HFF-Myc (cell line): ENCODE measurements at regions not wholly inside any gene's neighbourhood (a gene's known extent, or its start where the extent isn't known, plus 50 kb on each side); places are given as distances from the start of the nearest gene placed in this dataset.
"Not testable (repeated sequence)": the region's sequence is repeated elsewhere in the genome, so short reads cannot be mapped to it uniquely, and the experiment has no call there.

Experiments
- DNase-seq: peaks from one replicate; pipeline ENCODE4 v3.0.0-alpha.2; 2011; ENCODE audit warnings: low read depth; ENCODE audit errors: extremely low read depth
- H3K4me3 ChIP-seq: replicated peaks from 2 replicates; pipeline ENCODE4 v1.5.1; 2011; ENCODE audit warnings: low read depth, mild to moderate bottlenecking, control low read depth, low read length
- CTCF ChIP-seq: IDR thresholded peaks from 2 replicates; pipeline ENCODE4 v1.5.1; 2012; ENCODE audit warnings: mild to moderate bottlenecking, low read depth, low read length, control low read depth; ENCODE audit errors: missing control alignments

- H3K4me3 ChIP-seq: no peak overlapping the region
Observed at GRCh38 chr16:8047736-8048135, 542.6 kb downstream of the TMEM114 start.

GRCh38 chr16:8044796-8045195 lies 545.5 kb downstream of the TMEM114 start:
- DNase-seq: no peak
- H3K4me3 ChIP-seq: no peak overlapping the region
- TF ChIP-seq CTCF: no peak

More at GRCh38 chr16:8047736-8048135, 542.6 kb downstream of the TMEM114 start:
- no peak for DNase-seq
- TF ChIP-seq CTCF: no peak

GRCh38 chr16:8032406-8032805 lies 557.9 kb downstream of the TMEM114 start:
- H3K4me3 ChIP-seq: no peak overlapping the region
- TF ChIP-seq CTCF: no peak
- DNase-seq: no peak

- not testable (repeated sequence) for H3K4me3 ChIP-seq
Observed at GRCh38 chr16:8030004-8030403, 560.3 kb downstream of the TMEM114 start.

GRCh38 chr16:8026450-8026849 lies 563.9 kb downstream of the TMEM114 start:
- TF ChIP-seq CTCF: no peak
- no peak overlapping the region for H3K4me3 ChIP-seq
- DNase-seq: no peak

More at GRCh38 chr16:8030004-8030403, 560.3 kb downstream of the TMEM114 start:
- not testable (repeated sequence) for DNase-seq

GRCh38 chr16:8023326-8023725 lies 567.0 kb downstream of the TMEM114 start:
- TF ChIP-seq CTCF: no peak
- H3K4me3 ChIP-seq: no peak overlapping the region
- no peak for DNase-seq

GRCh38 chr16:8005096-8005860 lies 585.0 kb downstream of the TMEM114 start:
- DNase-seq: no peak
- TF ChIP-seq CTCF: no peak

More at GRCh38 chr16:8005096-8005860, 585.0 kb downstream of the TMEM114 start:
- H3K4me3 ChIP-seq: no peak overlapping the region
